K562 (cell line): ENCODE measurements at regions not wholly inside any gene's neighbourhood (a gene's known extent, or its start where the extent isn't known, plus 50 kb on each side); places are given as distances from the start of the nearest gene placed in this dataset.

ENCODE experiments used
- ATAC-seq: fragments of 200-7000 bp; cut with Tn5 transposase; 3 replicates; pipeline ENCODE4 v1.9.1; 2020; ENCODE audit warnings: moderate library complexity
- BruUV-seq: library from RNA; stranded (reverse); fragments of 400-500 nt; replicated peaks from 2 replicates; lab custom pipeline; 2021; lab: Mats Ljungman, UMichigan
- CTCF ChIA-PET: fragments of 300-600 bp; formaldehyde crosslinking; extraction: SDS; loops from one replicate; lab custom pipeline; 2021; ENCODE audit warnings: low intra/inter-chr PET ratio; lab: Yijun Ruan, JAX
- POLR2A ChIA-PET: fragments of 300-600, 350-650 bp; sonication (Branson Sonifier 250); formaldehyde crosslinking; extraction: SDS; loops from one replicate; lab custom pipeline; 2021; ENCODE audit warnings: antibody characterized with exemption, inconsistent platforms; lab: Yijun Ruan, JAX
- DNase-seq, 4 experiments: peaks; one replicate each; pipeline versions ENCODE4 v3.0.0 to v3.0.0-alpha.2; 2011 to 2018; ENCODE audit warnings: low spot score in 3 of 4, mixed read lengths in 3 of 4; ENCODE audit errors: extremely low read depth in 1 of 4
- FAIRE-seq: peaks from 2 replicates; lab custom pipeline; 2011; peaks lifted over from hg19 to GRCh38; lab: Jason Lieb, UNC
- H2AFZ ChIP-seq: 2 replicates; pipeline ENCODE4 v1.6.0; 2011; ENCODE audit warnings: low read depth, low read length, control low read depth, inconsistent platforms
- H3K27ac ChIP-seq: fragments of 200-600 bp; 3 replicates; pipeline ENCODE4 v1.8.0; 2011; ENCODE audit warnings: low read depth, mild to moderate bottlenecking, control low read depth, inconsistent platforms, low read length, moderate library complexity, mixed read lengths; ENCODE audit errors: extremely low read depth
- H3K27me3 ChIP-seq, 2 experiments: fragments of 300-600 bp in 1 of 2; 2 replicates in 1 of 2; 3 replicates in 1 of 2; pipeline versions ENCODE4 v1.6.0 to v1.8.0; 2011; ENCODE audit warnings: inconsistent platforms in 2 of 2, low read length in 2 of 2, mild to moderate bottlenecking in 1 of 2, mixed read lengths in 1 of 2, moderate library complexity in 1 of 2; ENCODE audit not compliant: control insufficient read depth in 2 of 2, insufficient read depth in 2 of 2
- H3K36me3 ChIP-seq: fragments of 300-600 bp; 3 replicates; pipeline ENCODE4 v1.8.0; 2011; ENCODE audit warnings: mild to moderate bottlenecking, low read length, inconsistent platforms; ENCODE audit not compliant: control insufficient read depth, insufficient read depth
- H3K4me1 ChIP-seq, 2 experiments: fragments of 200-600 bp in 1 of 2; replicated peaks in 1 of 2; 2 replicates in 1 of 2; 3 replicates in 1 of 2; pipeline versions ENCODE4 v1.5.1 to v1.8.0; 2011; ENCODE audit warnings: inconsistent platforms in 2 of 2, low read length in 2 of 2, mild to moderate bottlenecking in 1 of 2, mixed read lengths in 1 of 2, moderate library complexity in 1 of 2; ENCODE audit not compliant: control insufficient read depth in 2 of 2, insufficient read depth in 2 of 2
- H3K4me2 ChIP-seq: 2 replicates; pipeline ENCODE4 v1.6.1; 2011; ENCODE audit warnings: low read length, control low read depth, inconsistent platforms, mixed read lengths; ENCODE audit not compliant: insufficient read depth
- H3K4me3 ChIP-seq: fragments of 200-600 bp; sonication (generic), shearing (Covaris generic); 2 replicates; pipeline ENCODE4 v1.5.1; 2016; ENCODE audit warnings: control low read depth, inconsistent platforms
- H3K79me2 ChIP-seq: fragments of 200-600 bp; 3 replicates; pipeline ENCODE4 v1.8.0; 2011; ENCODE audit warnings: low read length, inconsistent platforms; ENCODE audit not compliant: control insufficient read depth, insufficient read depth
- H3K9ac ChIP-seq, 2 experiments: 2 replicates each; pipeline versions ENCODE4 v1.6.0 to v1.6.1; 2011; ENCODE audit warnings: low read depth in 2 of 2, low read length in 2 of 2, control low read depth in 1 of 2, inconsistent platforms in 1 of 2, mild to moderate bottlenecking in 1 of 2, mixed read lengths in 1 of 2; ENCODE audit not compliant: insufficient read depth in 1 of 2
- H3K9me1 ChIP-seq: one replicate; pipeline ENCODE4 v1.6.0; 2011; ENCODE audit warnings: inconsistent platforms, mild to moderate bottlenecking, low read length, moderate library complexity; ENCODE audit not compliant: control insufficient read depth, insufficient read depth
- H3K9me3 ChIP-seq: replicated peaks from 2 replicates; pipeline ENCODE4 v1.5.1; 2011; ENCODE audit warnings: low read depth, low read length, inconsistent platforms; ENCODE audit not compliant: control insufficient read depth, insufficient read depth
- H4K20me1 ChIP-seq: replicated peaks from 2 replicates; pipeline ENCODE4 v1.6.1; 2011; ENCODE audit warnings: low read length, inconsistent platforms, mixed read lengths; ENCODE audit not compliant: control insufficient read depth, insufficient read depth
- EP400 ChIP-seq: fragments of 450-650 bp; IDR thresholded peaks from 2 replicates; pipeline ENCODE4 v1.6.1; 2017; ENCODE audit warnings: antibody characterized with exemption, mild to moderate bottlenecking, moderate library complexity
- HCFC1 ChIP-seq: IDR thresholded peaks from 2 replicates; pipeline ENCODE4 v1.6.1; 2012; ENCODE audit warnings: low read depth, low read length, improper control_type of control experiment
- NFE2 ChIP-seq: IDR thresholded peaks from 2 replicates; pipeline ENCODE4 v1.6.1; 2014; ENCODE audit warnings: antibody characterized with exemption, low read depth
- TCF3 ChIP-seq: sonication (generic); formaldehyde crosslinking; IDR thresholded peaks from 2 replicates; pipeline ENCODE4 v1.4.0; 2020; ENCODE audit warnings: mild to moderate bottlenecking, missing genetic modification reagents
- ZFP36 ChIP-seq: fragments of 150-350 bp; IDR thresholded peaks from 2 replicates; pipeline ENCODE4 v1.6.1; 2018; ENCODE audit warnings: low read length, low read depth; ENCODE audit not compliant: partially characterized antibody
- WGBS: fragments of 100-300 bp; shearing (Covaris generic); methylation state at CpG from one replicate; pipeline ENCODE4 v1.1.6; 2016; ENCODE audit warnings: low coverage, mixed read lengths; ENCODE audit not compliant: insufficient coverage; ENCODE audit errors: missing lambda C conversion rate; 5-methylcytosine and 5-hydroxymethylcytosine counted together
- in situ Hi-C: fragments of 300-500 bp; cut with MboI; formaldehyde crosslinking; loops from 4 replicates; pipeline ENCODE4 v1.15.0; 2018; ENCODE audit warnings: inconsistent platforms, mixed read lengths
- intact Hi-C: fragments of 100-400 bp; cut with micrococcal nuclease; formaldehyde crosslinking; loops from 2 replicates; pipeline ENCODE4 v1.14.2; 2022
- TF ChIP-seq, protein P1 (sequence below): fragments of 450-650 bp; formaldehyde crosslinking; IDR thresholded peaks from 2 replicates; pipeline ENCODE4 v1.4.0; 2020; ENCODE audit warnings: mild to moderate bottlenecking, moderate library complexity

DNA sequence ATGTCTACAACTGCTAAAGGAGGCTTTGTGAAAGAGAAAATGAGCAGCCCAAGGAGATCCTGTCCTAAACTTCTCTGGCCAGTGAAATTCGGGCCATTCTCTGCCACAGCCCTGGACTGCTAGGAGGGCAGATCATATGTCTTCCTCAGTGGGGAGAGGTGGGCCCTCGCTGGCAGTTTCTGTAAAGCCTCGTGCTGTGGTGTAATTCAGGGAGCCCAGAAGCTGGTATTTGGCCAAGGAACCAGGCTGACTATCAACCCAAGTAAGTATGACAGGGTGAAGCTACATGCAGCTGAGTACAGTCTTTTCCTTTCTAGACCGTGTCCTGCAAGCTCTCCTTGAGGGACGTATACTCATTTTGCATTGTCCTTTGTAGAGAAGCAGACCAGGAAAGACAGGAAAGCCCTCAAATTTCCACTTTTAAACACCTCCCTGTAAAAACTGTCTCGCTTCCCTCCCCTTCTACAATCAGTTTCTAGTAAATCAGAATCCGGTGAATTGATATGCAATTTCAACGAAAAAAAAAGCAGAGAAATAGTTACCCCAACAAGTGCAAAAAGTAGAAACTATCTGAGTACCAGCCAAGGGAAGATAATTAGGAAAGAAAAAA lies 106.8 kb downstream of the DAD1 start:
- 6% methylated on average over 8 of the region's 8 CpGs for WGBS
- intact Hi-C loops, result no loop called here
- H3K79me2 ChIP-seq, result no peaks in the 10 kb centered on the region
- no peak for ATAC-seq
- no peak overlapping the region for H3K9ac ChIP-seq
- no peak for DNase-seq
- no peak overlapping the region for H3K4me3 ChIP-seq
- TF ChIP-seq NFE2 (no peak), HCFC1 (no peak), ZFP36 (no peak), EP400 (no peak), TCF3 (CRISPR knock-in tag) (no peak)
- TF ChIP-seq, protein P1, sequence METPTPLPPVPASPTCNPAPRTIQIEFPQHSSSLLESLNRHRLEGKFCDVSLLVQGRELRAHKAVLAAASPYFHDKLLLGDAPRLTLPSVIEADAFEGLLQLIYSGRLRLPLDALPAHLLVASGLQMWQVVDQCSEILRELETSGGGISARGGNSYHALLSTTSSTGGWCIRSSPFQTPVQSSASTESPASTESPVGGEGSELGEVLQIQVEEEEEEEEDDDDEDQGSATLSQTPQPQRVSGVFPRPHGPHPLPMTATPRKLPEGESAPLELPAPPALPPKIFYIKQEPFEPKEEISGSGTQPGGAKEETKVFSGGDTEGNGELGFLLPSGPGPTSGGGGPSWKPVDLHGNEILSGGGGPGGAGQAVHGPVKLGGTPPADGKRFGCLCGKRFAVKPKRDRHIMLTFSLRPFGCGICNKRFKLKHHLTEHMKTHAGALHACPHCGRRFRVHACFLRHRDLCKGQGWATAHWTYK (CRISPR knock-in tag), result no peak
- TF ChIP-seq, all 486 proteins: peak for 0
- Histone ChIP-seq H3K36me3 (no peaks in the 10 kb centered on the region), H3K4me1 (no peaks in the 10 kb centered on the region), H3K9me3 (no peaks in the 10 kb centered on the region), H3K9me1 (no peaks in the 10 kb centered on the region), H3K27me3 (peaks cover 12 to 22% of the 10 kb centered on the region in 2 experiments), H2AFZ (no peak overlapping the region), H3K27ac (no peak overlapping the region), H4K20me1 (no peaks in the 10 kb centered on the region), H3K4me2 (no peak overlapping the region)
- ChIA-PET CTCF (no interaction called here), POLR2A (no interaction called here)
- in situ Hi-C loops, result no loop called here
- no TSS peak for BruUV-seq
- FAIRE-seq, result no peak
